Trophoblast cell (in vitro differentiated cells and primary cell): ENCODE measurements at regions not wholly inside any gene's neighbourhood (a gene's known extent, or its start where the extent isn't known, plus 50 kb on each side); places are given as distances from the start of the nearest gene placed in this dataset.

Experiments
- DNase-seq, 2 donors: peaks; one replicate each; pipeline ENCODE4 v3.0.0-alpha.2; 2016
- H2AFZ ChIP-seq: 2 replicates; pipeline ENCODE4 v1.6.1; 2013; ENCODE audit warnings: low read length, moderate library complexity, mild to moderate bottlenecking; ENCODE audit not compliant: insufficient read depth, poor library complexity
- H2AK5ac ChIP-seq: 2 replicates; pipeline ENCODE4 v1.6.1; 2013; ENCODE audit warnings: mild to moderate bottlenecking, low read length
- H2BK120ac ChIP-seq: 2 replicates; pipeline ENCODE4 v1.6.1; 2013; ENCODE audit warnings: low read length, mild to moderate bottlenecking, moderate library complexity; ENCODE audit not compliant: insufficient read depth, poor library complexity
- H2BK12ac ChIP-seq: 2 replicates; pipeline ENCODE4 v1.6.1; 2013; ENCODE audit warnings: mild to moderate bottlenecking, low read length, moderate library complexity
- H2BK5ac ChIP-seq: 2 replicates; pipeline ENCODE4 v1.6.1; 2013; ENCODE audit warnings: low read length, low read depth, moderate library complexity, mild to moderate bottlenecking; ENCODE audit not compliant: poor library complexity
- H3K14ac ChIP-seq: 2 replicates; pipeline ENCODE4 v1.6.1; 2013; ENCODE audit warnings: mild to moderate bottlenecking, low read length
- H3K18ac ChIP-seq: 2 replicates; pipeline ENCODE4 v1.6.1; 2013; ENCODE audit warnings: mild to moderate bottlenecking, low read length
- H3K23ac ChIP-seq: 2 replicates; pipeline ENCODE4 v1.6.1; 2013; ENCODE audit warnings: low read length
- H3K27ac ChIP-seq: 2 replicates; pipeline ENCODE4 v1.5.1; 2013; ENCODE audit warnings: low read depth, mild to moderate bottlenecking, inconsistent platforms, low read length, moderate library complexity
- H3K27me3 ChIP-seq: 2 replicates; pipeline ENCODE4 v1.6.1; 2013; ENCODE audit warnings: inconsistent platforms, mild to moderate bottlenecking, low read length, moderate library complexity; ENCODE audit not compliant: insufficient read depth
- H3K36me3 ChIP-seq, 2 experiments: 1 replicate in 1 of 2; 2 replicates in 1 of 2; pipeline ENCODE4 v1.6.1; 2013; ENCODE audit warnings: low read length in 2 of 2, mild to moderate bottlenecking in 2 of 2, moderate library complexity in 1 of 2; ENCODE audit not compliant: insufficient read depth in 2 of 2, control insufficient read depth in 1 of 2
- H3K4ac ChIP-seq: 2 replicates; pipeline ENCODE4 v1.6.1; 2013; ENCODE audit warnings: low read depth, mild to moderate bottlenecking, low read length, moderate library complexity
- H3K4me1 ChIP-seq, 2 experiments: 1 replicate in 1 of 2; 2 replicates in 1 of 2; pipeline ENCODE4 v1.6.1; 2013; ENCODE audit warnings: low read length in 2 of 2, mild to moderate bottlenecking in 2 of 2, moderate library complexity in 1 of 2; ENCODE audit not compliant: insufficient read depth in 2 of 2, control insufficient read depth in 1 of 2
- H3K4me2 ChIP-seq: 2 replicates; pipeline ENCODE4 v1.6.1; 2013; ENCODE audit warnings: inconsistent platforms, mild to moderate bottlenecking, low read length, moderate library complexity
- H3K4me3 ChIP-seq: 2 replicates; pipeline ENCODE4 v1.5.1; 2013; ENCODE audit warnings: mild to moderate bottlenecking, low read depth, low read length, inconsistent platforms
- H3K79me1 ChIP-seq: one replicate; pipeline ENCODE4 v1.6.1; 2013; ENCODE audit warnings: low read length
- H3K79me2 ChIP-seq: 2 replicates; pipeline ENCODE4 v1.6.1; 2013; ENCODE audit warnings: low read length, mild to moderate bottlenecking; ENCODE audit not compliant: control insufficient read depth, insufficient read depth, poor library complexity
- H3K9ac ChIP-seq: 2 replicates; pipeline ENCODE4 v1.6.1; 2013; ENCODE audit warnings: mild to moderate bottlenecking, low read length
- H3K9me3 ChIP-seq: 2 replicates; pipeline ENCODE4 v1.6.1; 2013; ENCODE audit warnings: low read depth, mild to moderate bottlenecking, control low read depth, inconsistent platforms, low read length; ENCODE audit not compliant: insufficient read depth
- H4K12ac ChIP-seq: 2 replicates; pipeline ENCODE4 v1.6.1; 2013; ENCODE audit warnings: low read depth, mild to moderate bottlenecking, low read length, moderate library complexity
- H4K8ac ChIP-seq: 2 replicates; pipeline ENCODE4 v1.6.1; 2013; ENCODE audit warnings: low read depth, mild to moderate bottlenecking, low read length, moderate library complexity
- H4K91ac ChIP-seq: one replicate; pipeline ENCODE4 v1.6.1; 2013; ENCODE audit warnings: low read depth, mild to moderate bottlenecking, low read length, moderate library complexity
- WGBS: extraction: QIAGEN DNeasy Blood & Tissue Kit; methylation state at CpG from one replicate; pipeline ENCODE4 v1.1.7; 2013; ENCODE audit warnings: missing lambda C conversion rate; ENCODE audit not compliant: insufficient read length, insufficient coverage; ENCODE audit errors: extremely low coverage; 5-methylcytosine and 5-hydroxymethylcytosine counted together

DNA sequence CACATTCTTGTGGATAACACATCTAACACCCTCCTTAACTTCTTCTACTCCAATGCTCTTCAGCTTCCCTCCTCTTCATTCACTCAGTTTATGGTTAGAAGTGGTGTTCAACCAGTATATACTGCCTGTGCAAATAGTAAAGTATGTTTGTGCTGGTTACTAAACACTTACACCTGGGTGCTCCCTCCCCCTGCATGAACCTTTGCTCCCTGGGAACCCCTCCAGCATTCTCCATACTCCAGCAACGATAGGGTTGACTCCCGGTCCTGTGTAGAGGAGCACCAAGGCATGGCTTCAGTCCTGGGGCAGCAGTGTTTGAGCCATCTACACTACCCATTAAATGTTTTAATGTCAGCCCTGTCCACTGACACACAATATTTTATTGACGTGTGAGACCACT is 407.5 kb upstream of the DPH6 start:
- no peak overlapping the region for H3K23ac ChIP-seq
- no peaks in the 10 kb centered on the region for H3K9me3 ChIP-seq
- H4K91ac ChIP-seq, result no peak overlapping the region
- no peak overlapping the region for H3K18ac ChIP-seq
- H3K4me2 ChIP-seq, result no peak overlapping the region
- H3K79me1 ChIP-seq, result no peaks in the 10 kb centered on the region
- DNase-seq, result no peak
- H3K27ac ChIP-seq, result no peak overlapping the region
- no peak overlapping the region for H2AFZ ChIP-seq
- WGBS, result no CpG with 5 or more reads among the region's 3 CpGs
- H3K79me2 ChIP-seq, result no peaks in the 10 kb centered on the region
- H2BK5ac ChIP-seq, result no peak overlapping the region
- H4K8ac ChIP-seq, result no peak overlapping the region
- H3K36me3 ChIP-seq, result no peaks in the 10 kb centered on the region
- no peaks in the 10 kb centered on the region for H3K27me3 ChIP-seq
- no peak overlapping the region for H4K12ac ChIP-seq
- H3K4ac ChIP-seq, result no peak overlapping the region
- H2BK12ac ChIP-seq, result no peak overlapping the region
- no peak overlapping the region for H3K14ac ChIP-seq
- H3K9ac ChIP-seq, result no peak overlapping the region
- H2AK5ac ChIP-seq, result no peak overlapping the region
- H2BK120ac ChIP-seq, result no peak overlapping the region
- H3K4me1 ChIP-seq, result no peaks in the 10 kb centered on the region
- H3K4me3 ChIP-seq, result no peak overlapping the region

GRCh38 chr15:35956056-35956455 is 410.1 kb upstream of the DPH6 start:
- H2AK5ac ChIP-seq, result no peak overlapping the region

GRCh38 chr15:35958021-35958420 is 412.1 kb upstream of the DPH6 start:
- Histone ChIP-seq H4K91ac (no peak overlapping the region), H3K4me1 (no peaks in the 10 kb centered on the region), H2BK12ac (no peak overlapping the region), H3K14ac (no peak overlapping the region), H3K4ac (no peak overlapping the region), H4K12ac (no peak overlapping the region), H2BK120ac (no peak overlapping the region), H3K36me3 (no peaks in the 10 kb centered on the region), H3K9ac (no peak overlapping the region), H3K9me3 (no peaks in the 10 kb centered on the region), H3K27ac (no peak overlapping the region), H2AFZ (no peak overlapping the region), H3K79me1 (no peaks in the 10 kb centered on the region), H3K27me3 (no peaks in the 10 kb centered on the region), H3K23ac (no peak overlapping the region), H2AK5ac (no peak overlapping the region), H3K4me3 (no peak overlapping the region), H2BK5ac (no peak overlapping the region), H4K8ac (no peak overlapping the region), H3K18ac (no peak overlapping the region), H3K4me2 (no peak overlapping the region), H3K79me2 (no peaks in the 10 kb centered on the region)
- WGBS, result no CpG with 5 or more reads among the region's 2 CpGs
- no peak for DNase-seq

More at GRCh38 chr15:35956056-35956455, 410.1 kb upstream of the DPH6 start:
- Histone ChIP-seq H2BK5ac (no peak overlapping the region), H3K27ac (no peak overlapping the region), H2BK12ac (no peak overlapping the region), H3K9me3 (no peaks in the 10 kb centered on the region), H4K12ac (no peak overlapping the region), H3K4me2 (no peak overlapping the region), H3K14ac (no peak overlapping the region), H3K4me1 (no peaks in the 10 kb centered on the region), H4K91ac (no peak overlapping the region), H3K4ac (no peak overlapping the region), H3K23ac (no peak overlapping the region), H3K79me1 (no peaks in the 10 kb centered on the region), H3K36me3 (no peaks in the 10 kb centered on the region), H4K8ac (no peak overlapping the region), H3K27me3 (no peaks in the 10 kb centered on the region), H3K79me2 (no peaks in the 10 kb centered on the region), H3K18ac (no peak overlapping the region), H3K9ac (no peak overlapping the region), H3K4me3 (no peak overlapping the region), H2BK120ac (no peak overlapping the region), H2AFZ (no peak overlapping the region)
- DNase-seq, result no peak
- no CpG with 5 or more reads among the region's 3 CpGs for WGBS

DNA sequence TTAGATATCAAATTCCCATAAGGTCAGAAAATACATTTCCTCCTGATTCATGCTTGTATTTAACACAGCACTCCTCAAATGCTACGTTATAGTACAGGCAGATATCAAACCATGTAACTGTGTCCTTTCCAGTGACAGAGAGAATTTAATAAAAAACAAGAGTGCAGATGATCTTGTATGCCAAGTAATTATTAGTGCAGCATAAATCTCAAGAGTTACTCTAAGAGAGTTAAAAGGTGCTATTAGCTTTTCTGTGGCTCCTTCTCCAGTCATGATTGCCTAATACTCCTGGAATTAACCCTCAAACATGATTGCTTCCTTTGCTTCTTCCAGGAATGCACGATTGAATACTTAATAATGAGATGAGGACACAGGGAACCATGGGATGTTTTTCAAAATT is 413.0 kb upstream of the DPH6 start:
- no peak overlapping the region for H2BK120ac ChIP-seq
- WGBS, result no CpG with 5 or more reads among the region's 2 CpGs

More for the DNA sequence above, 413.0 kb upstream of the DPH6 start:
- Histone ChIP-seq H3K79me2 (no peaks in the 10 kb centered on the region), H3K4me3 (no peak overlapping the region), H2AFZ (no peak overlapping the region), H3K9ac (no peak overlapping the region), H3K36me3 (no peaks in the 10 kb centered on the region), H3K27me3 (no peaks in the 10 kb centered on the region), H4K91ac (no peak overlapping the region), H2AK5ac (no peak overlapping the region), H3K14ac (no peak overlapping the region), H2BK5ac (no peak overlapping the region), H3K4ac (no peak overlapping the region), H3K4me1 (no peaks in the 10 kb centered on the region), H3K18ac (no peak overlapping the region), H3K27ac (no peak overlapping the region), H4K8ac (no peak overlapping the region), H3K4me2 (no peak overlapping the region), H4K12ac (no peak overlapping the region), H2BK12ac (no peak overlapping the region), H3K9me3 (no peaks in the 10 kb centered on the region), H3K23ac (no peak overlapping the region), H3K79me1 (no peaks in the 10 kb centered on the region)
- DNase-seq, result no peak
